Stimulated activated CD4-positive, alpha-beta T cell treated with anti-CD3 and anti-CD28 coated beads, Interleukin-2, amount 100 ng/mL, for 48 hours (primary cell): ENCODE measurements at regions not wholly inside any gene's neighbourhood (a gene's known extent, or its start where the extent isn't known, plus 50 kb on each side); places are given as distances from the start of the nearest gene placed in this dataset.

Experiments used
- DNase-seq, 2 donors: peaks; one replicate each; pipeline ENCODE4 v3.0.0-alpha.2; 2020

- DNase-seq: no peak
Measured at GRCh38 chr13:50586414-50587083, 256.9 kb downstream of the DLEU7 start.

DNA sequence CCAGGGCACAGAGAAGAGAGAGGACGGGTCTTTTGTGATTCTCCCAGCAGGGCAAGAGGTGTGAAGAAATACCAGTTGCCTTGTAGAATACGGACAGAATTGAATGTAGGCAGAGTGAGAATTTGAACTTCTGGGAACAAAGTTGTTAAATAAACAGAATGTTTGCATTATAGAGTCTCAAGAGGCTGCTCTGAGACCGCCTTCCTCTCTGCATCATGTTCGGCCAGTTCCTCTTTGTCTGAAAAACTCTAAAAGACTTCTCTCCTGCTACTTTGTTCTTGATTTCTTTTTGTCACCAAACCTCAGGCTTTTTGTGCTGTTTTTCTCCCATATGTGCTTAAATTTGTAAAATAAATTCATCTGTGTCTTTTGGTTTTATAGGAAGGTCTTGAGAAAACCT, 256.4 kb downstream of the DLEU7 start:
- no peak for DNase-seq

GRCh38 chr13:50587645-50588373, 255.7 kb downstream of the DLEU7 start:
- DNase-seq: no peak

DNA sequence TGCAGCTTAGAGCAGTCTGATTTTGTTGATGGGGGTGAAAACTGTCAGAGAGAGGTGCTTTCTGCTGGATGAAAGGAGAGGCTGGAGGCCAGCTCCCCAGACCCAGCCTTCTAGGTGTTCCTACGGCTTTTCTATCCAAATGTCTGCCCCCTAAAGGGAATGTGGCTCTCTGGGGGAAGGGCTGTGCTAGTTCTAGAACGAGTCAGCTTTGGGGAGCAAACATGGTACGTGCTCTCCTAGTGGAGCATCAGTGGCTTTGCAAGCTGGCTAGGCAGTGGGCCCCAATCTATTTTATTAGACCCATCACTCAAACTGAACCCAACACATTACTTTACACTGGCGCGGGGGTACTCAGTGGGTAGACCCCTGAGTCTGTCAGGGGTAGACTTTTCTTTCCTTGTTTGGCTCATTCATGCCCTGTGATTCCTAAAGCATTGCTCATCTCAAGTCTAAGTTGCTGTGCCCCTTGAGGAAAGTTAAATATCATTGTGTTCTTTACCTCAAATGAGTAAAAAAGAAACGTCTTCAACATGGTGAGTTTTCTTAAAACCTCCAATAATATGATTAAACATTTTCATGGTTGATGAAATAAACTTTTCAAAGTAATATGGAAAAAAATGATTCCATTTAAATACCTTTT, 254.9 kb downstream of the DLEU7 start:
- DNase-seq: no peak

GRCh38 chr13:50589139-50589538, 254.4 kb downstream of the DLEU7 start:
- no peak for DNase-seq

DNA sequence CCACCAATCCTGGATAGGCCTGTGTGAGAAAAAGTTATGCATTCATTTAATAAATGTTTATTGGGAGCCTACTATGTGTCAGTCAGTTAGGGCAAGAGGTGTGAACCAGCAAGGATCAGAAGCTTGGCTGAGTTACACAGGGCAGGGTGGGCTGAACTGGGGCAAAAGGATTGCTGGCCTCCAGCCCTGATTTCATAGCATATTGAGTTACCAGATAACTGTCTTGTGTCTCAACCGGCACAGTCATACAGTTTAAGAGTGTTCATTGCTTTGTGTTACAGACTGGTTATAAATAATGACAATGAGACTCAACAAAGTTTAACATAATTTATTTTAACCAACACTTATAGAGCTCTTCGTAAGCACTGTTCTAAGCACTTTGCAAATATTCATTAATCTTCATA, 253.8 kb downstream of the DLEU7 start:
- no peak for DNase-seq

GRCh38 chr13:50592412-50593155, 250.9 kb downstream of the DLEU7 start:
- DNase-seq: no peak

DNA sequence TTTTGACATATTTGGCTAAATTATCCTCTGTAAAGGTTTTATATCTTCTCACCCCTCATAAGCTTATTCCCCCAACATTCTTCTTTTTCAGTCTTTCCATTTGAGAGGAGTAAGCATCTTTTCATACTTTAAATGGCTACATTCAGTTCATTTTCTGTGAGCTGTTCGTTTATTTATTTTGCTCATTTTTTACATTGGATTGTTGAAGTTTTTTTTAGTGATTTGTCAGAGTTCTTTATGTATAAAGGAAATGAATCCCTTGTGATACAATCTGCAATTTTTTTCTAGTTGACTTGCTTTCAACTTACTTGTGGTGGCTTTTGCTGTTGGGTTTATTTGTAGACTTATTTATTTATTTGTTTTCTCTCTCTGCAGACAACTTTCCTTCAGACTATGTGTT, 250.3 kb downstream of the DLEU7 start:
- no peak for DNase-seq

DNA sequence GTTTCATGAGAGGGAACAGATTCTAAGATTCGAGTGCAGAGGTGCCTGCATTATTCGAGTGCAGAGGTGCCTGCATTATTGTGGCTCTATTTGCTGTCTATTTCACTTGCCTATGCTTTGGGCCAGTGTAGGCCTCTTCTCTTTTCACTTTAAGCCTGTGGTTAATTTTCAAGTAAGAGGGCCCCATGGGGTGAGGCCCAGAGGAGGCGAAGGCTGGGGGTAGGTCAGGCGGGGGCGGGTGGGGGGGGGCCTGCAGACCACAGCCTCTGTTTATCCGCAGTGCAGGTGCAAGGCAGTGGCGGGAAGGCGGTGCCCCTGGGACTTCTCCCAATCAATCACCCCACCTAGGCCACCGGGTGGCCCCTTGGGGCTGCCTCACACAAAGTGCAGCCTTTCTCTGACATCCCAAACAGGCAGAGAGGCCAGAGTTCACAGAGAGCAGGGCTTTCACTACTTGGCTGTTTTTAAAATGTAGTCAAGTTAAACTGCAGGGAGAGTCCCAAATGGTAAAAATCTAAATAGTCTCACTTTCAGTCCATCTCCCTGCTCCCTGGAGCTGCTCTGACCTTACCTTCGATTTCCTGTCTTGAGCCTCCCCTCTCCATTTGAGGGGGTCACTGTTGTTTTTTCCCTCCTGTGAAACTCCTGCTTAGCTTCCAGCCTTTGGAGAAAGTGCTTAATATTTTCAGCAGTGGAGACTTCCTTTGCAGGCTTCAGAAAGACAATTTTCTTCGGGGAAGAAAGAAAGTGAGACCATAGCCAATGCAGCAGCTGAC, 249.0 kb downstream of the DLEU7 start:
- DNase-seq: peak in 1 of 2 donors; percentile 20

GRCh38 chr13:50595196-50595595, 248.3 kb downstream of the DLEU7 start:
- DNase-seq: no peak

DNA sequence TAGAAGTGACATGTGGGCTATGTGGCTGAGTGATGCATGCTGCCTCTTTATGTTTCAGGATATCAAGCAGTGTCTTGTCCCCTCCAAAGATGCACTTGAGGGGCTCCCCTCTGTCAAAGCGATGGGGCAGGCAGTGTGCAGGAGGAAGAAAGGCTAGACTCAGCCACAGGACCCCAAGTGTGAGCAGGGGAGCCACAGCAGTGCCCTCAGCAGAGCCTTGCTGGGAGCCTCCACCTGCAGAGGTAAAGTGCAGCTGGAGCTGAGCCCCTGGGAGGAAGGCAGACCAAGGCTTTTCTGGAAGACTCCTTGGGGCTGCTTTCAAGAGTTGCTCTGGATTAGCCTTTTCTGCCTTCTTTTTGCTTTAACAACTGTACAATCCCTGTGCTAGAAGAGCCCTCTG, 247.3 kb downstream of the DLEU7 start:
- no peak for DNase-seq

DNA sequence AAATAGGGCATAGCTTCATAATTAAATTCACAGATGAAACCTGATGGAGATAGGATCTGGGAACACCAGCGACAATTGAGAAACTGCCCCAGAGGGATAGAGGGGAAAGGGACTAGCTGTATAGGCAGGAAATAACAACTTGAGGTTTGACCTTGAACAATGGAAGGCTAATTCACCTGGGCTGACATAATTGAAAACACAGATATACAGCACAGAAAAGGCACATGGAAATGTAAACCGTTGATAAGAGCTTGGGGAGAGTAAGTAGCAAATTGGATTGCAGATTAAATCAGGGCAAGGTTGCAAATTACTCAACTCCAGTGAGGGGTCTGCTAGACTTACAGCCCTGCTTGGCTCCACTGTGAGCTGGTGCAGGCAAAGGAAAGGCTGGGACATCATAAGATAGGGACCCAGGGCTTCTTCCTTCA, 246.7 kb downstream of the DLEU7 start:
- no peak for DNase-seq

DNA sequence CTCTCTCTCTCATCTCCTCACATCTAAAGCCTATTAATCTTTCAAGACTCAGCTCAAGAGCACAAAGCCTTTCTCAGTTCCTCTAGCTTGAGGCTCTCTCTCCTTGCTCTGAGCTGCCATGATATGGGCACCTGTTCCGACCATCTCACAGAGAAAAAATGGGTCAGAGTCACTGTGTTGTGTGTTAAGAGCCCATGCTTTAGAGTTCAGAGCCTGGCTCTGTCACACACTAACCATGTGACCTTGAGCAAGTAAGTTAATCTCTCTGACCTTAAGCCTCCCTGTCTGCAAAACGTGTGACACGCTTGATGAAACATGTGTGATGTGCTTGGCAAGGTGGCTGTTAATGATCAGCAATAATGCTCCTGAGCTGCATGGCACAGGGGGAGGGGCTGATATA, 245.2 kb downstream of the DLEU7 start:
- no peak for DNase-seq

DNA sequence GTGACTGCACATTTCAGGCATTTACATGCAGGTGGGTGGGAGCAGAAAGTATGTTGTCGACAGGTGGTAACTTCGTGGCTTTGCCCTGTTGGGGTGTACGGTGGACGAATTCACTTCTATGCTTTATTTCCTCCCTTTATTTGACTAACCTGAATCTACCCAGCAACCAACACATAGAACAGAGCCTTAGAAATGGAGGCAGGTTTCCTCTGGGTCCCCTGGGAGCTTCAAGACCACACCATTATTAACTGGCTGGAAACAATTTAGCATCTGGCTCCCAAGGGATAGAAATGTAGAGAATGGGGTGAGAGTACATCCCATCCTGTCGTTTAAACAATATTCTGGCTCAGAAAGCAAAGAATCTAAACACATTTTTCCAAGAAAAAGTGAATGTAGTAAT, 244.4 kb downstream of the DLEU7 start:
- DNase-seq: no peak

DNA sequence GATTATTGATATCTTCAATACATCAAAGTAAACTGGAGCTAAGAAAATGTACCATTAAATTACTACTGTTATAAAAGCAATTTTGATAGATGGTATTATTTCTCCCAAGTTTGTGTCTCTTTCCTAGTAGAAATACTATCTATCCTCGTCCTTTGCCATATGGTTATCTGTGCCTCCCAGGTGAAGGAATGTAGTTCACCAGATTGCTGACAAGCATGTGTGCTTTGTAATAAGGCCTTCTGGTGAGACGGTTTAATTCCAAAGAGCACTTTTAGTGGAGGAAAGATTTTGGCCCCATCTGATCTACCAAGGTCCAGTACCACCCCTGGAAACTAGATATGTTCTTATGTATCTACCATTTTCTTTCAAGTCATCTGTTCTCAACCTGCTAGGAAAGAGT, 243.6 kb downstream of the DLEU7 start:
- no peak for DNase-seq

DNA sequence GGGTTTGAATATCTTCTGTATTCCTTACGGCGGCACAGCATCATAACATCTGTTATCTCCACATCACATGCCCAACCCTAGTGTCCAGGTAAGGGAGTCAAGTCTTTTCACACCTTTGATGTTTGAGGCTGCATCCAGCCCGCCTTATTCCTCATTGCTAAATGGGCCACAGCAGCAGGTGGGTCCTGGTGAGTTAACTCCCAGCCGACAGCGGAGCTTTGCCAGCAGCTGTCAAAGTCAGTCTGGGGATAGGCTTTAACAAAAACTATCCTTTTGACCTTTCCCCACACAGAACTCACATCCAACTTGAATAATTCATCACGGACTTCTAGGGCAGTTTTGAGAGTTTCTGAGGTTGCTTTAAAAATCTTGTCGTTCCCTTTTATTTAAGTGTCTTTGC, 235.1 kb downstream of the DLEU7 start:
- DNase-seq: no peak

- no peak for DNase-seq
Measured at GRCh38 chr13:50609011-50609410, 234.5 kb downstream of the DLEU7 start.

GRCh38 chr13:50610238-50610637, 233.3 kb downstream of the DLEU7 start:
- DNase-seq: no peak

DNA sequence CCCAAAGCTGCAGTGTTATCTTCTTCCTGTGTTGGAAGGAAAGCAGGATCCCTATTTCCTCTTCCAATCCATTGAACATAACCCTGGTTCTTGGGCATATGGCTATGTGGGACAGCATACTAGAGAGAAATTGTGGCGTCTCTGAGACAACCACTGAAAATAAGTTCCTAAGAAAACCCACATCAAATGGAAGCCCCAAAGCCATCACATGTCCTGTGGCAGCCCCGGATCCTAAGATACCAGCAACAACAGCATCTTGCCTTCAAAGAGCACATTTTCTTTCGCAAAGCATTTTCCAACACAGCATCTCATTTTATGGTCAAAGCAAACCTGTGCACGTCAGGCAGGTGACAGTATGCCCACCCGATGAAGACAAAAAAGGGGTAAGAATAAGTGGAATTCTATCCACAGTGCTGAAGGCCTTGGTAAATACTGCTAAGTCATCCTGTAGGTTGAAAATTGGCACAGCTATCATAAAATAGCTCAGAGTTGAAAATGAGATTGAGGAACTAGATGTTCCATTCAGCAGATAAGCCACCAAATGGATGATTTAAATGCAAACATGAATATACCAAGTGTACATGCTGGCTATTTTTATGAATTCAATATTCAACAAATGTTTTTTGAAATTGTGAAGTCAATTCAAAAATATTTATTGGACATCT, 232.2 kb downstream of the DLEU7 start:
- no peak for DNase-seq

DNA sequence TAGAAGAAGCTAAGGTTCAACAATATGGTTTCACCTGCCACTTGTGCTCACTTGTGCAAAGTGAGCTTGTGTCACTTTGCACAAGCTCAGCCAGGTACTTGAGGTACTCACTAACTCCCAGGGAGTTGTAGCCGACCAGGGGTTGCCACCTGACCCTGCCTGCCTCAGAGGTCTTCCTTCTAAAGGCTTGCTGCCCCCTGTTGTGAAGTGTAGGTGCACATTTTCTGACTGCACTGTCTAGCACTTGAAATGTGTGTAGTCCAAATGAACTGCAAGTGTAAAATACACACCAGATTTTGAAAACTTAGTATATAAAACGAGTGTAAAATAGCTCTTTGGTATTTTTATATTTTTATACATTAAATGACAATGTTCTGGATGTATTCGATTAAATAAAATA, 230.8 kb downstream of the DLEU7 start:
- DNase-seq: no peak

- no peak for DNase-seq
Measured at GRCh38 chr13:50613356-50613831, 230.1 kb downstream of the DLEU7 start.

GRCh38 chr13:50615234-50615633, 228.3 kb downstream of the DLEU7 start:
- DNase-seq: no peak
